Lower leg skin (tissue), 3 donors: ENCODE measurements at regions not wholly inside any gene's neighbourhood (a gene's known extent, or its start where the extent isn't known, plus 50 kb on each side); places are given as distances from the start of the nearest gene placed in this dataset.

ENCODE experiments used
- POLR2A ChIP-seq, 2 donors: fragments of 450-650 bp; IDR thresholded peaks; one replicate each; pipeline ENCODE4 v1.6.1; 2016 to 2017; ENCODE audit warnings: antibody characterized with exemption in 2 of 2, mild to moderate bottlenecking in 1 of 2, moderate library complexity in 1 of 2
- TF ChIP-seq, protein P1 (sequence below), 3 donors: fragments of 450-650 bp; IDR thresholded peaks; one replicate each; pipeline ENCODE4 v1.5.1; 2016; ENCODE audit warnings: antibody characterized with exemption in 3 of 3, mild to moderate bottlenecking in 3 of 3, moderate library complexity in 2 of 3

DNA sequence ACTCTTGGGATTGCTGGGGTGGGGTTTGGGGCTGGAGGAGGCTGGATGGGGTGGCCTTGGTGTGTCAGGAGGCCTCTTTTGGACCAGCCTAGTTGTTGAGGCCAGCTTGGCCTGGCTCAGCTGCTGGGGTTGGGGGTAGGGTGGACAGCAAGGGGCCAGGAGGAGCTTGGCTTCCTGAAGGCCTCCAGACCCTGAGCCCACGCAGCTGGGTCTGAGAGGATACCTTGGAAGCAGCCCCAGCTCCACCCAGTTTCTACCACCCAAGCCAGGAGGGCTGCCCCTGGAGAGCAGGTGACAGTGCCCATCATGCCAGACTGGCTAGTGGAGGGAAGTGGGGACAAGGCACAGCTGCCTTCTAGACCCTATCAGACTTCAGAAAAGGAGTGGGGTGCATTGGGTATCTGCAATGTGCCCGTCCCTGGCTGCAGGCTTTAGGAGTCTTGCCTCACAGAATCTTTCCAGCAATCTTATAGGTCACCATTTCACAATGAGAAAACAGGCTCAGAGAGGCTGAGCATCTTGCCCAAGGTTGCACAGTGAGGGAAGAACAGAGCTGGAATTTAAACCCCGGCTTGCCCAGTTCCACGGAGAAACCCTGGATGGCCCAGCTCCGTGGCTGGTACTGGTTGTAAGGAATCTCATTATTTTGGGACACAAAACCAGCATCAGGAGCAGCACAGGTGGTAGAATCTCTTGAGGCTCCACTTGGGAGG is 83.0 kb downstream of the LINGO1 start:
- TF ChIP-seq, protein P1, sequence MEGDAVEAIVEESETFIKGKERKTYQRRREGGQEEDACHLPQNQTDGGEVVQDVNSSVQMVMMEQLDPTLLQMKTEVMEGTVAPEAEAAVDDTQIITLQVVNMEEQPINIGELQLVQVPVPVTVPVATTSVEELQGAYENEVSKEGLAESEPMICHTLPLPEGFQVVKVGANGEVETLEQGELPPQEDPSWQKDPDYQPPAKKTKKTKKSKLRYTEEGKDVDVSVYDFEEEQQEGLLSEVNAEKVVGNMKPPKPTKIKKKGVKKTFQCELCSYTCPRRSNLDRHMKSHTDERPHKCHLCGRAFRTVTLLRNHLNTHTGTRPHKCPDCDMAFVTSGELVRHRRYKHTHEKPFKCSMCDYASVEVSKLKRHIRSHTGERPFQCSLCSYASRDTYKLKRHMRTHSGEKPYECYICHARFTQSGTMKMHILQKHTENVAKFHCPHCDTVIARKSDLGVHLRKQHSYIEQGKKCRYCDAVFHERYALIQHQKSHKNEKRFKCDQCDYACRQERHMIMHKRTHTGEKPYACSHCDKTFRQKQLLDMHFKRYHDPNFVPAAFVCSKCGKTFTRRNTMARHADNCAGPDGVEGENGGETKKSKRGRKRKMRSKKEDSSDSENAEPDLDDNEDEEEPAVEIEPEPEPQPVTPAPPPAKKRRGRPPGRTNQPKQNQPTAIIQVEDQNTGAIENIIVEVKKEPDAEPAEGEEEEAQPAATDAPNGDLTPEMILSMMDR (IDR thresholded peaks at IDR 0.05) = no peak
- TF ChIP-seq POLR2A (IDR thresholded peaks at IDR 0.05) = no peak
